GM12865 (cell line): ENCODE measurements at regions not wholly inside any gene's neighbourhood (a gene's known extent, or its start where the extent isn't known, plus 50 kb on each side); places are given as distances from the start of the nearest gene placed in this dataset.

ENCODE experiments used
- DNase-seq: peaks from one replicate; pipeline ENCODE4 v3.0.0; 2010; ENCODE audit warnings: low read depth
- H3K4me3 ChIP-seq: 2 replicates; pipeline ENCODE4 v1.5.1; 2011; ENCODE audit warnings: mild to moderate bottlenecking, low read depth, low read length, control low read depth
- CTCF ChIP-seq: IDR thresholded peaks from 2 replicates; pipeline ENCODE4 v1.5.1; 2011; ENCODE audit warnings: low read length, control low read depth, low read depth, inconsistent platforms; ENCODE audit not compliant: insufficient read depth; ENCODE audit errors: missing control alignments

DNA sequence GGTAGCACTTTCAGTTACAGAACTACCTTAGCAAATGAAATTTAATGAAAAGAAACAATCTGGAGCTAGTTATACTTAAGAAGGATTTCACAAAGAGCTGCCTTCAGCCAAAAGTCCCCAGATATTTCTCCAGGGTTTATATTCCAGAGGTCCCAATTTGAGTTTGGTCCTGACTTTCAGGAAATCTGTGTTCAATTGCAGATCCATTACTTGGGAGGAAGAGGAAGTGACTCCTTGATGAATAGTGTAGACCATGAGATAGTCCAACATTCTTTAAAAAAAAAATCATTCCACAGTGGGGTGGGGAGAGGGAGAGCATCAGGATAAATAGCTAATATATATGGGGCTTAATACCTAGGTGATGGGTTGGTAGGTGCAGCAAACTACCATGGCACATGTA, 117.6 kb upstream of the ARHGAP20 start:
- no peak overlapping the region for H3K4me3 ChIP-seq
- no peak for DNase-seq
- no peak for TF ChIP-seq CTCF

DNA sequence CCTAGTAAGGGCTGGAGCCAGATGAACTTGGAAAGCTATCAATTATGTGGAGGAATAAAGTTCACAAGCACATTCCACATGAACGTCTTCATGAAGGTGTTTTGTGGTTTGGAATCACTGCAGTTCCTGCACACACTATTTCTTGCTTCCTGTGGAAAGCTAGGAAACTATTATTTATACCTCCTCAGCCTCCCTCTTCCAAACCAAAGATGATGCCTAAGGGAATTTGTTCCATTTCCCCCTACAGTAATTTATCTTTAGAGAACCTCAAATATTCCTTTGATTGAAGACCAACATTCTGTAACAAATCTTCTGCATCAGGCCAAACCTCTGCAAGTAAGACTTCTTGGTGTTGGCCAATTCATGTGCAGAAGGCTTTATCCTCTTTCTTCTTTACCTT, 115.8 kb upstream of the ARHGAP20 start:
- no peak for TF ChIP-seq CTCF
- no peak overlapping the region for H3K4me3 ChIP-seq
- DNase-seq, result no peak

DNA sequence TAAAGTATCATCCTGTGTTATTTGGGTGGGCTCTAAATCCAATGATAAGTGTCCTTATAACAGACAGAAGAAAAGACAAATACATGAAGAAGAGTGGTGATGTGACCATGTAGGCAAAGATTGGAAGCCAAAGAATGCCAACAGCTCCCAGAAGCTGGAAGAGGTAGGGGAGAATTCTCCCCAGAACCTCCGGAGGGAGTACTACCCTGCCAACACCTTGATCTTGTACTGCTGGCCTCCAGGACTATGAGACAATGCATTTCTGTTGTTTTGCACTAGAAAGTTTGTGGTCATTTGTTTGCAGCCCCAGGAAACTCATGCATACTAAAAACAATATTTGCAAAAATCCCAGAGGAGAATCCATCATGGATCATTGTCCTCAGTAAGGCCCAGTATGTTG, 115.0 kb upstream of the ARHGAP20 start:
- TF ChIP-seq CTCF, result no peak
- DNase-seq, result no peak
- H3K4me3 ChIP-seq, result no peak overlapping the region

DNA sequence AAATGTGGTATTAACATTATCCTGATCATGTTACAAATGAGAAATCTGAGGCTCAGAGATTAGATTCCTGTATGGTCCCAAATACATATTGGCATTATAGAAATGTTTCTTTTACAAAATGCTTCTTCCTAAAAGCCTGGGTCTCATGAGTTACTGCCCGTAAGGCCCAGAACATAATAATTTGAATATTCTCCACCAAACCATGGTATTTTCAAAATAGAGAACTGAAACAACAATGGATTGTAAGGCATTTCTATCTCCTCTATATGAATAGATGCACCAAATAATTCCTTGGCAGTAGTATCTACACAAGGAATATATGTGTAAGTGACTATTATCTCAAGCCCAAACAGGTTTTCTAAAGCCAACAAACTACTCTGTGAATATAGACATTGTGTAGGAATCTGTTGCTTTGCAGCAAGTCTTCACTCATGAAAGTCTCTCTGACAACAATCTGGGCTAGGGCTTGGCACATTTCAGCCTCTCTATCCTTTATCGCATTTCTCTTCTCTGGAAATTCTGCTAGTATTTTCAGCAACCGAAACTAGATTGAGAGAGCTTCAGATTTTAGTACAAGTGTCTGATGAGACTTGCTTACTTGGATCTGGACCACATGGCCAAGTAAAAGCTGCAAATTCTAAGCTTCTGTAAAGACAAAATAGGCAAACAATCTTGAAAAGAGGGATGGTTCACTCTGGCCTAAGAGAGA, 112.8 kb upstream of the ARHGAP20 start:
- TF ChIP-seq CTCF, result no peak
- H3K4me3 ChIP-seq, result no peak overlapping the region

DNA sequence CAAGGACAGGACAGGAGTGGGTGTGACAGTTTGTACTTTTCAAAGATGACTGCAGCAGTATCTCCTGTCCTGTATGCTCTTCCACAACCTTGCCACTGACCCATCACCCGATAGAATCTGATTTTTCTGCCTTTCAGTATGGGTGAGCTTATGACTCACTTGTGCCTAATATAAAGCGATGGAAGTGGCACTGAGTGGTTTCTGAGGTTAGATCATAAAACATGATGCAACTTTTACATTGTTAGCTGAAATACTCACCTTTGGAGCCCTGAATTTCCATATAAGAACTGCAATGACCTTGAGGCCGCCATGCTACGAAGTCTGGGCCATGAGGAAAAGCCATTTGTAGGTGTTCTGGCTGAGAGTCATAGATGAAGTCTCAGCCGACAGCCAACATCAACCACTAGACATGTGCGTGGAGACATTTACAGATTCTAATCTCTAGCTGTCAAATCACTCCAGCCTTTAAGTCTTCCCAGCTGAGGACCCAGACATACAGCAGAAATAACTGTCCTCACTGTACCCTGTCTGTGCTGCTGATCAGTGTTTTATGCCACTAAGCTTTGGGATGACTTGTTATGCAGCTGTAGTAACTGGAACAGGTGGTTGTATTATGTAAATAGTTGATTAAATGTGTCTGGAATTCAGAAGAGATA, 105.9 kb upstream of the ARHGAP20 start:
- no peak for DNase-seq
- no peak for TF ChIP-seq CTCF
- H3K4me3 ChIP-seq, result no peak overlapping the region

More for the DNA sequence above, 112.8 kb upstream of the ARHGAP20 start:
- DNase-seq, result no peak

DNA sequence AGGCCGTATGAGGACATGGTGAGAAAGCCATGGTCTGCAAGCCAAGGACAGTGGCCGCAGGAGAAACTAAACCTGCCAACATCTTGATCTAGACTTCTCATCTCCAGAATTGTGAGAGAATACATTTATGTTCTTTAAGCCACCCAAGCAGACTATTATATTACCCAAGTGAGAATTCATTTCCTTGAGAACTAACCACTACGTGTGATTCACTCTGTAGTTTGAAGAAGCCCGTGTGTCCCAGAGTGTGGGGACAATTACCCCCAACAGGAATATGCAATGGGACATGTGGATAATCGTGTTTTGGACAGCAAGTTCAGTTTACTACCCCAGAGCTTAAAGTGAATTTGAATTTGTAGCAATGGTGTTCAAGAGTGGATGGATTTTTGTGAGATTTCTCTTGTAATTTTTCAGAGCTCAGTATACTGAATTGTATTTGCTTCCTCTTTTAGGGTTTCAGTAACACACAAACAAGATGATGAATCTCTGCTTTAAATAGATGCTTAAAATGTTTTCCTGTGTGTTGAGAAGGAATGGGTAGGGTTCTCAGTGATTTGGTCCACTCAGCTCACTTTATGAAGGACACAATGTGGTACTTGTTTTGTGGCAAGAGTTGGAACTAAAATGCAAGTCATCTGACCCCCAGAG, 100.0 kb upstream of the ARHGAP20 start:
- no peak for TF ChIP-seq CTCF
- no peak for DNase-seq
- no peak overlapping the region for H3K4me3 ChIP-seq
